SIG-M5 treated with dmso at 0.1 percent for 504 hours (cell line): ENCODE measurements at regions not wholly inside any gene's neighbourhood (a gene's known extent, or its start where the extent isn't known, plus 50 kb on each side); places are given as distances from the start of the nearest gene placed in this dataset.

Experiments
- DNase-seq: peaks from one replicate; lab custom pipeline; 2025; ENCODE audit not compliant: unreplicated experiment; lab: John Stamatoyannopoulos, UW

DNA sequence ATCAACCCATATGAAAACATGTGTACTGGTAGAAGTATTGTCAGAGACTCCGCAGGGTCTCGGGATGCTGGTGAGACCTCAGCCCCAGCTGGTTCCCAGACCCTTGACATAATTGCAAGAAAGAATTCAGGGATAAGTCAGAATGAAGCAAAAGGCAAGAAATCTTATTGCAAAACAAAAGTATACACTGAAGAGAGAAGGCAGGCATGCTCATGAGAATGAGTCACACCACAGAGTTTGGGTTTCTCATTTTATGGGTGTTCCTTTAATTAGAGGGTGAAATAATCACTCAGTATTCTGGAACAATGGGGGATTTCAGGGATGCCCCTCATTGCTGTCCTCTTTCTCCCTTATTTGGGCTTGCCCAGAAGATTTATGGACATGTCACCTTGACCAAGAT is 1423.8 kb upstream of the MIR17HG start:
- peak; percentile 42 for DNase-seq

DNA sequence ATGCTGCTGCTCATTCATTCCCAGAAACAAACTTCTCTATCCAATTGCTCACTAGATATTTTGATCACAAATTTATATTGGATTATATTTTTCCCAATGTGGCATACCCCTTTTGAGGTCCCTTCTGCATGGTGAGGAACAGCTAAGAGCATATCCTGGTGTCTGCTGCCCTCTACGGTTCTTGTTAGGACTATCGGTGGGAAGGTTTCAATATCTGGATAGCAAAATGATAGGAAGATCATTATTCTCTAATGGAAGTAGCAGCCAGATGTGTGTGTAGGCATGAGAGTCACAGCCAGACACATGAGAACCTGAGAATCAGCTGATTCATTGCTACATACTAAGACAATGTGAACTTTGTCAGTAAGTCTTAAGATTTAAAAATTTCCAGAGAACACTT is 1422.4 kb upstream of the MIR17HG start:
- peak; percentile 17 for DNase-seq

DNA sequence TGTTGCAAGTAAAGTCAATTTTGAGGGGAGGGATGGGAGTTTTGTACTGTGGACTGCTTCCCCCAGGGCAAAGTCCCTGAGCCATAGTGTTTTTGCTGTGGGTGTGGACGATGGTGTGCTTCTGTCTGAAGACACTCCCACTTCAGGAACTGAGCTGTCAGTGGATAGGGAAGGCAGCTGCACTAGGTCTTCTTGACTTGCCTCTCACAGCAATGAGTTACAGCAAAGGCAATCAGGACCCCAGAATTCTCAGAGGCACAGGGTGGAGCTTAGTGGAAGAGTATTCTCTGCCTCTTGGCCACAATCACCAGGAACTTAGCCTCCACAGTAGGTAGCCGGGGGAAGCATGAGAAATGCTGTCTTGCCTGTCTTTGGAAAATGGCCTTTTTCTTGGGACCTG is 1416.6 kb upstream of the MIR17HG start:
- DNase-seq, result no peak

DNA sequence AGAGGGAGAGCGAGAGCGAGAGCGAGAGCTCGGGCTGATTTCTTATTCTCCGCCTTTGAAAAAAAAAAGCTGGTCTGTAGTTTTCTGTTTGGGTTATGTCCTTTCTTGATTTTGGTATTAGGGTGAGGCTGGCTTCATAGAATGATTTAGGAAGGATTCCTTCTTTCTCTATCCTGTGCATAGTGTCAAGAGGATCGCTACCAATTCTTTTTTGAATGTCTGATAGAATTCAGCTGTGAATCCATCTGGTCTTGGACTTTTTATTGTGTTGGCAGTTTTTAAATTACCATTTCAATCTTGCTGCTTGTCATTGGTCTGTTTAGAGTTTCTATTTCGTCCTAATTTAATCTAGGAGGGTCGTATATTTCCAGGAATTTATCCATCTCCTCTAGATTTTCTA is 1414.6 kb upstream of the MIR17HG start:
- no peak for DNase-seq

DNA sequence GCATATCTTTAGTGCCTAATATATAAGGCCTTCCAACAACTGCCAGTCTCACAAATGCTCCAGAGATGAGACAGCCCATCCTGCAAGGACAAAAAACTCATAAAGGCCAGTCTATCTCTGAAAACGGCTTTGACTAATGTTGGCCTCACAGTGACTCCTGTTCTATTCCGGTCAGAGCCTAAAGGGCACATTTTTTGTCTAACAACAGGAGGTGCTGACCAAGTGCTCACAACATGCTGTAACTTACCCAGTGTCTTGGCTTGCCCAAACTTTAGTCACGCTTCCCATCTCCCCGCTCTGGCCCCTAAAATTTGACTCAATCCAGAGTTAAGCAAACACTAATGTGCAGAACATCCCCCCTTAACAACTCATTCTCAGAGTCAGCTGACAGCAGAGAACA is 1411.2 kb upstream of the MIR17HG start:
- no peak for DNase-seq

DNA sequence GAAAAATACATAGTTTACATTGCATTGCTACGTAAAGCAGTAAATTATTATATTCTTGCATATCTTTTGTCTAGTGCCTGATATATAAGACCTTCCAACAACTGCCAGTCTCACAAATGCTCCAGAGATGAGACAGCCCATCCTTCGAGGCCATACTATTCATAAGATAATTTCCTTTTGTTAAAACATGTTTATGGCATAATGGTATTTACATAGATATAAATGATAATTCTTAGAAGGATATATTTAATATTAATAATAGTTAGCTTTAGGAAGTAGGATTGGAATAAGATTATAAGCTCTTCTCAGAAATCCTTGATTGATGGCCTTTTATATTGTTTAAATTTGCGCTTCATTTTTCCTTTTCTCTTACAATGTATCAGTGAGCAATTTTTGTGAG is 1410.1 kb upstream of the MIR17HG start:
- DNase-seq, result no peak

DNA sequence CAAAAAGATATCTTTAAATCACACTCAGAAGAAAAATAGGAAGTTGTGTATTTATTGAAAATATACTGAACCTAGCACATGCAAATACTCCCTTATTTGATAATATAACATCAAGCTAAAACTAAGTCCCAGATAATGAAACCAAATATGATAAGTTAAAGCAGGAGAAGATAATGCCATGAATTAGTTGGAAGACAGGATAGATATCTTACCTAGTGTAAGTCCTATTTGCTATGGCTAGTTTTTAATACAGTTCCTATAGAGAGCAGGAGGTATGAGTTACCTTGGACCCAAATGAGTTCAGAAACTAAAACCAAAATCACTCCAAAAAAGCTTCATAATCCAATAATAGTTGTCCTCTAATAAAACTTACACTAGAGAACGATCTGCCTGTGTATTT is 1407.1 kb upstream of the MIR17HG start:
- DNase-seq, result no peak

DNA sequence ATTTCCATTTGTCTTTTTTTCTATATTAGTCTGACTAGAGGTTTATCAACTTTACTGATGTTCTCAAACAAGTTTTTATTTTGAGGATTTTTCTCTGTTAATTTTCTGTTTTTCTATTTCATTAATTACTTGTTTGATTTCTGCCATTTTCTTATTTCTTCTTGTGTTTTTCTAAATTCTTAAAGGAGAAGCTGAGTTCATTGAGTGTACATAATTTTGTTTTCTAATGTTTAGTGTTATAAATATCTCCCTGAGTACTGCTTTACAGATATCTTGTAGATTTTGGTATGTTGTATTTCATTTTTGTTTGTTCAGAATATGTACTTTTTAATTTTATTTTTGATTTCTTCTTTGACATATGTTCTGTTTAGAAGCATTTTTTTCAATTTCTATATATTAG is 1404.3 kb upstream of the MIR17HG start:
- no peak for DNase-seq

DNA sequence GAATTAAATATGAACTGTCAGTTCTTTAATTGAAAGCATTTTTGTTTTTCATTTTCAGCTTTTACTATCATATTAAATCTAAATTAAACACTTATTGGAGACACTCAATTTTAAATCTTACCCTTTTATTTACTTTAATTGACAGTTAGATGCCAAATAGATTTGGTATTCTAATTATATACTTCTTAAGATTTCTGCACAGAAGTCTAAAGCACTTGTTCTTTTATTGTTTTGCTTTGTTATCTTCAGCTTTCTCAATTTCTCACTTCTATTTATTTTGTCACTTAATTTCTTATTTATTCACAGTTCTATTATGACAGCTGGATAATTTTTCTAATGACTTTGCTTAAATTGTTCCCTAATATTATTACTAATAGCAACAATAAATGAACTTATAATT is 1397.3 kb upstream of the MIR17HG start:
- DNase-seq, result no peak

DNA sequence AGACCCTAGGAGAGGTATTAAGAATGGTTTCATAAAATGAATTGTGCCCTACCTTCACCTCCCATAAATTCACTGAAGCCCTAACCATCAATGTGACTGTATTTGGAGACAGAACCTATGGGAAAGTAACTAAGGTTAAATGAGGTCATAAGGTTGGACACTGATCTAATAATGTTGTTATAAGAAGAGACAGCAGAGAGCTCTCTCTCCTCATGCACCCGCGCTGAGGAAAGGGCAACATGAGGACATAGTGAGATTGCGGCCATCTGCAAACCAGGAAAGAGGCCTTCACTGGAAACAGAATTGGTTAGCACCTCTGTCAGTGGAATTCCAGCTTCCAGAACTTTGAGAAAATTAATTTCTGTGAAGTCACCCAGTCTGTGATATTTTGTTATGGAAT is 1396.1 kb upstream of the MIR17HG start:
- DNase-seq, result no peak

DNA sequence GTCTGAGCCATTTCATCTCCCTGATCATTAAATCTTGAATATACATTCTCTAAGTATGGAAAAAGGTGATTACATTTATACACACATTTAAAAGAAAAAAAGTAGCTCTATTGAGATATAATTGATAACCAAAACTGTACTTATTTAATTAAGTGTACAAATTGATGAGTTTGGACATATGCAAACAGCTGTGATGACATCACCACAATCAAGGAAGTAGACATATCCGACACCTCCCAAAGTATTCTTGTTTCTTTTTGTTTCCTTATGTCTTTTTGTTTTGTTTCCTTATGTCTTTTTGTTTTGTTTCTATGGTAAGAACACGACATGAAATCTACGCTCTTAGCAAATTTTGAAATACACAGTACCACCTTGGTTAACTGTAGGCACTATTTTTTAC is 1393.9 kb upstream of the MIR17HG start:
- no peak for DNase-seq

DNA sequence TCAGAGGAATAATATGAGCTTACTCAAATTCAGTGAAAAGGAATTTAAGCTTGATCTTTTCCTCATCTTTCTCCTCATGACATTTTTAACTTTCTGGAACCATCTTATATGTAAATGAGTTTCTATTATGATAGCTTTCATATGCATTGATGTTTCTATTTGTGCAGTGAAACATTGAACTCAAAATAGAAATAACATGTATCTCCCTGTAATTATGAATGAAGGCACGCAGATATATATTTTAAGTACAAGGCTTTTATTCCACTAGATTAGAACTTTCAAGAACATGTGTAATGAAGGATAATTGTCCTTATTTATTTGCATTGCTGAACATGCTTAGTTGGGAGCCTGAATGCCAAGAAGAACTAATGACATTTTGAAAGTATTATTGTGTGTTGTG is 1391.7 kb upstream of the MIR17HG start:
- no peak for DNase-seq

DNA sequence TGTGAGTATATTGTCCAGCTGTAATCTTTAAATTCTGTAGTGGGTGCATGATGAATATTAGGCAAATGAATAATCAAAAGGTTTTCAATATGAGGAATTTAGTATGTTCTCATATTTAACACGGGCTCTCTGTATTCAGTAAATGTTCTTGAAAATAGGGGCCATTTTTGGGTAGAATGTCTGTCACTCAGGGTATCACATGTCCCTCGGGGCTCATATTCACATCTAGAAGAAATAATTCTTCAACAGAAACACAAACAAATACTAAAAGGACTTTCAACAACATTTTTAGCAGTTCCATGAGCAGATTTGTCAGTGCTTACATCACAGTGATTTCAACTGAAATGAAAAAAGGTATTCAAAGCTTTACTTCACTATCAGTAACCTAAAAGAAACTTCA is 1388.4 kb upstream of the MIR17HG start:
- DNase-seq, result no peak

DNA sequence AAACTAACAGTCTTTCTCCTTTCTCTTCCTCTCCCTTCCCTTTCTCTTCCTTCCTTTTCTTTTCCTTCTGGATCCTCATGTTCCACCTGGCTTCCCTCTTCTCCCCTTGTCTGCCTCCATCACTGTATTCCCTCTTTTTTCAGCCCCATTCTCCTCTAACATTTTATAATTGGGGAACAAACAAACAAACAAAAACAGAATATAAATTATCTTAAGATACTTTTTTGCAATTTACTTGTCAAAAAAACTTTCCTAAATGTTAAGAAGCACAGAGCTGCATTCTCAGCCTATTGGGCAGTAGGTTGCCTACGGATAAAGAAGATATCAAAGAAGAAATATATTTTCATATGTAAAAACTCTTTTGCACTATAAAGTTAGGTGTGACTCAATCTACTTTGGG is 1382.2 kb upstream of the MIR17HG start:
- no peak for DNase-seq

DNA sequence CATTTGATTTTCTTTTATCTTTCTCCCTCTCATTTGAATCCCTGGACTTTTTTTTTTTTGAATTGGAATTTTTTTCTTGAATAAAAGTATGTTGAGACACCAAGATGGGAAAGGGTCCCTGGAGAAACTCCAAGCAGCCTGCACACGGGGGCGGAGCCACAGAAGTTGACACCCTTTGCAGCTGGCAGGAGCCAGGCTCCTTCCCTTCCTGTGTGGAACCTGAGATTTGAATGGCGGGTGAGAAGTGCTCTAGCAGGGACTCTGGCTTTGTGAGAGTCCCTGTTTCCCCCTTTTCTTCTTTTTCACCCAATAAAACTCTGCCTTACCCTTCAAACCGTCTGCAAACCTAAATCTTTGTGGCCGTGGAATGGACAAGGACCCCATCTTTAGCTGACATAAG is 1381.0 kb upstream of the MIR17HG start:
- DNase-seq, result no peak

DNA sequence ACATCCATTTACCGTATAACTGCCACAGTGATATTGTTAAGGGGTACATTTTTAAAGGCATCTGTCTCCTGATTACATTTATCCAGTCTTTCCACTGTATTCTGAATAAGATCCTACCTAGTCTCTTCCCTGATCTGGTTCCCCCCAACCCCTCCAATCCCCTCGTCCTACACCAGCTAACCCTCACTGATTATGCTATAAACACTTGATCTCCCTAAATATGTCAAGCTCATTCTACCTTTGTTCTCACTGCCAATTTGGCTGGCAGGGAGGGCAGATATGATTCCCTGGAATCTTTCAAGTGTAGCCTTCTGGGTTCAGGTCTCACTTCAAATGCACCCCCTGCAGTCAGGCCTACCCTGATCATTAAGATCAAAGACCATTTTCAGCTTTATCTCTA is 1379.8 kb upstream of the MIR17HG start:
- no peak for DNase-seq

DNA sequence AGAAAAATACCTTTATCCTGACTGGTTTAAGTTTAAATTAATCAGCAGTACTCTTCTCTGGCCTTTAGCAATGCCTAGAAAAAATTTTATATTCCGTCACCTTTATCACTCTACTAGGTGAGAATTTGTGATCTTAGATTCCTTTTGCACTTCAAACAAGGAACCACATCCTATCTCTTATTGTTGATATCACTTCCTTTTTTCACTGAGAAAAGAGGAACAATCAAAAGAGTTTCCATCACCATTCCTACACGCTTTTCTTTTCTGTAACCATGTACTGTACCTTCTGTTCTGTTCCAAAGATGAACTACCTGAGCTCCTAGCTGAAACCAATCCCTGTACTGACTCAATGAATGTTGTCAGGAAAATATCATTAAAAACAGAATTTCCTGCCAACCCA is 1379.0 kb upstream of the MIR17HG start:
- peak; percentile 86 for DNase-seq

DNA sequence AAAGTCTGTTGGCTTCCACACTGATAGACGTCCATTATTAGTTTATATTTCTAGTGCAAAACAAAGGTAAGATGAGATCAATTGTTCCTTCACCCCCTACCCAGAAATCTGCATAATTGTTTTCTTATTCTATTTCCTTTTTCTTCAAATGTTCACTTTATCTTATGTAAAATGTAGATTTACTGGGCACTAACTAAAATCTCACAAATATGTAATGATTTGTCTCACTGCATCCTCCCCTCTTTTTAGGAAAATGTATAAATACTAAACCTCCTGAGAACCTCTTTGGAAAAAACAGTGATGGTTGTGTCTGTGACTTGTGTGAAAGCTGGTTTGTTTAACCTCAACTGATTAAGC is 1377.2 kb upstream of the MIR17HG start:
- no peak for DNase-seq

DNA sequence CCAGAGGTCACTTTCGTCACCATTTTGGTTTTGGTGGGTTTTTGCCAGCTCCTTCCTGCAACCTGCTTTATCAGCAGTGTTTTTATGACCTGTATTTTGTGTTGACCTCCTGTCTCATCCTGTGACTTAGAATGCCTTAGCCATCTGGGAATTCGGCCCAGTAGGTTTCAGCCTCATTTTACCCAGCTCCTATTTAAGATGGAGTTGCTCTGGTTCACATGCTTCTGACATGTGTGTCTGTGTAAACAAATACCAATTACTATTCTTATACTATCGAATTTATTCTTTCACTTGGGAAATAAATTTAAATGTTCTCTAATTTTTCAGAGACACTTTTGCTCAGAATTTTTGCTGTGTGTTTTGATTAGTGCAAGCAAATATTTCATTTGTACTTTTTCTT is 1370.3 kb upstream of the MIR17HG start:
- no peak for DNase-seq

DNA sequence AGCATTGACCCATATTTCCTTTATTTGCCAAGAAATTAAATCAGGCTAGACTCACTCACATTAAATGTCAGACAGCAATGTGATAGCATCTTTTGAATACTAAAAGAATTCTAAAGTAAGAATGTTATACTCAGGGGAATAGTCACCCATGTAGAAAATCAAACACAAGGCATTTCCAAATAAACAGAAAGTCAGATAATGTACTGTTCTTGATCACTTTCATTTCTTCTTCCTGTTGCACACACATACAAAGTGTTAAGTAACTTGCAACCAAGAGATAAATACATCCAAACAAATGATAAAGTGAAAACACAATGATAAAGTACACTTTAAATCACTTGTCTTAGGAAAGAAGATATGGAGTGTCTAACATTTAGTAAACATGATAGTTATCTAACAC is 1366.6 kb upstream of the MIR17HG start:
- DNase-seq, result no peak

DNA sequence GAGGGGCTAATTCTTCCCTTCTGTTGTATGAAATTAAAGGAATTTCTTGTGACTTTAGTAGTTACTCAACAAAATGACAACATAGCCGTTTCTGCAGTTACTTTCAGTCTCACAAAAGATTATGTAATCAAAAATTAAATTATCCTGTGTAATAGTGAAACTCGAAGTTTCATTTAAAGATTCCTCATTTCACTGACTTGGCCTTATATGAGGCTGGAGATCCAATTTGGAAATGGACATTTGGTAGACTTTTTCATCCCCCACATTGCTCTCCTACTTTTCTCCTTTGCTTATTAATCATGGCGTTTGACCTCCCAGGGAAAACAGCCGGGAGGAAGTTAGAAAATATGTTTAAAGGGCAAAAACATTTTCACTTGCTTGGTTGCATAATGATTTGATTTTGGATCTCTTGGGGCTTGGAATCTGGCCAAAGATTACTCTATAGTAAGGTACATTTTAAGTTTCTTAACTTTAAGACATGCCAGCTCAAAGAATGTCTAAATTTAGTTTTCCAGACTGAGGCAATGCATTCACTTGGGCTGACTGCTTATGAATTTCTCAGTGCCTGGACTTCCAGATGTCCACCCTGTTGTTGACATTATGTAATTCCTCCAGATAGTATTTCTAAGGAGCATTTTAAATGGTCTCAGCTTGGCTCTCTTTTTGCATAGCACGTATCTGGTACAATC is 1364.9 kb upstream of the MIR17HG start:
- DNase-seq, result peak; percentile 78

DNA sequence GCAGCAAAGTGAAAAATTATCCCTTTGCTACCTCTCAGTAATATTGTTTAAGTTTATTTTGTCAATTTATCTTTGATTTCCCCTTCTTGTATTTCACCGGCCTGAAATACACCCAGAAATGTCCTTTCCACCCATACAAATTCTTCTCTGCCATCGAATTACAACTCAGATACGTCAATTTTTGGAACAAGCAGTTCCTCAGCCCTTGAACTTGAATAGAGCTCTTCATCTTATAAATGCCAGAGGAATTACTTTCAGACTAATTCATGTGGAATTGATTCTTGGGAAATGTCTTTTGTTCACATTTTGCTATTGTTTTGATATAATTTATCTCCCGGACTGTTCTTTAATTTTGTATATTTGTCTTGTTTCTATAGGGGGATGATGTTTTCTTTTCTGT is 1359.3 kb upstream of the MIR17HG start:
- DNase-seq, result no peak

DNA sequence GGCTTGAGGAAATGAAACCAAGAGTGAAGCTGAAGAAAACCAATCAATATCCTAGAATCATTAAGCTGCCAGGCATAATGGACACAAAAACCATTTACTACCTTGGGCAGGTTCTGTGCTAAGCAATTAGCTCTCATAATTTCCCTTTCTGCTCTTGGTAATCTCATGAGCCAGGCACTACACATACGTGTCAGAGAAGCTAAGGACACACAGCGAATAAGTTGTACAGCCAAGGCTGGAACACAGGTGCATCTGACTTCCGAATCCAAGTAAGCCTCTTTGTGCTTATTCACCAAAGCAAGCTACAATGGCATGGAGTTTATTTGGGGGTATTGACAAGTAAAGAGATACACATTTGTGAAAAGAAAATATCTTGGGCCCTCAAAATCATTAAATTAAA is 1343.9 kb upstream of the MIR17HG start:
- no peak for DNase-seq

DNA sequence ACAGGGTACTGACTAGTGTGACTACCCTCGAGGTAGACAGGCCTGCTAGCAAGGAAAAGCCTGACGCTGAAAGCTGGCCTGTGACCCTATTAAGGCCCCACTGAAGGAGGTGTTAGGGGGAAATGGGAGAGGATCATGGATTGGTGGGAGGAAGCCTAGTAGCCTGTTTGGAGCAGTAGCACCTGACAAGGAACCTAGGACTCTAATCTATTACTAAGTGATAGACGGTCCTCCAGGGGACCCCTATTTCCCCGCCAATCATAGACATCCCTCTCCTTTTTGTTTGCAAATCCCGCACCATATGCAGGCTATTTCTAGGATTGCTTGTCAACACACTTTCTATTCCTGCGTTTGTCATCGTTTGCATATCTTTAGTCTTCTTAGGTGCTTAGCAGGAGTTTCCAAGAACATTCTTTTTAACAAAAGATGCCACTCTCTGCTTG is 1338.8 kb upstream of the MIR17HG start:
- no peak for DNase-seq
